IMR-90 (cell line): ENCODE measurements at regions not wholly inside any gene's neighbourhood (a gene's known extent, or its start where the extent isn't known, plus 50 kb on each side); places are given as distances from the start of the nearest gene placed in this dataset.

Source experiments
- ATAC-seq: fragments of 200-7000 bp; cut with Tn5 transposase; 2 replicates; pipeline ENCODE4 v1.9.1; 2020; ENCODE audit warnings: low read depth, mild to moderate bottlenecking, moderate library complexity
- BruUV-seq: library from RNA; stranded (reverse); fragments of 400-500 nt; replicated peaks from 2 replicates; lab custom pipeline; 2021; lab: Mats Ljungman, UMichigan
- CTCF ChIA-PET: fragments of 300-600 bp; formaldehyde crosslinking; extraction: SDS; loops from one replicate; lab custom pipeline; 2021; ENCODE audit warnings: antibody characterized with exemption; lab: Yijun Ruan, JAX
- POLR2A ChIA-PET: fragments of 300-600 bp; sonication (Branson Sonifier 250); formaldehyde crosslinking; loops from one replicate; lab custom pipeline; 2022; ENCODE audit warnings: antibody characterized with exemption; ENCODE audit not compliant: unreplicated experiment; lab: Charles Lee
- DNase-seq: peaks from one replicate; pipeline ENCODE4 v3.0.0; 2013
- H2AFZ ChIP-seq: replicated peaks from 2 replicates; pipeline ENCODE3; 2013; ENCODE audit warnings: low read length, mild to moderate bottlenecking; ENCODE audit not compliant: poor library complexity
- H2AK5ac ChIP-seq: 2 replicates; pipeline ENCODE4 v1.6.1; 2013; ENCODE audit warnings: low read depth, low read length, inconsistent platforms
- H2AK9ac ChIP-seq: replicated peaks from 2 replicates; pipeline ENCODE3; 2013; ENCODE audit warnings: mild to moderate bottlenecking, low read depth, low read length, moderate library complexity; ENCODE audit not compliant: poor library complexity
- H2BK120ac ChIP-seq: 2 replicates; pipeline ENCODE4 v1.6.1; 2013; ENCODE audit warnings: low read depth, low read length, inconsistent platforms
- H2BK15ac ChIP-seq: 3 replicates; pipeline ENCODE4 v1.6.1; 2013; ENCODE audit warnings: low read depth, low read length, inconsistent platforms
- H2BK20ac ChIP-seq: 2 replicates; pipeline ENCODE4 v1.6.1; 2013; ENCODE audit warnings: low read depth, mild to moderate bottlenecking, inconsistent platforms, low read length, moderate library complexity
- H2BK5ac ChIP-seq: 2 replicates; pipeline ENCODE4 v1.6.1; 2013; ENCODE audit warnings: mild to moderate bottlenecking, low read depth, low read length, inconsistent platforms; ENCODE audit not compliant: poor library complexity, severe bottlenecking
- H3K14ac ChIP-seq: replicated peaks from 2 replicates; pipeline ENCODE4 v1.6.1; 2013; ENCODE audit warnings: low read depth, low read length, inconsistent platforms
- H3K18ac ChIP-seq: 2 replicates; pipeline ENCODE4 v1.6.1; 2013; ENCODE audit warnings: low read depth, low read length, control low read depth
- H3K23ac ChIP-seq: 2 replicates; pipeline ENCODE4 v1.6.1; 2013; ENCODE audit warnings: low read depth, low read length, inconsistent platforms
- H3K27ac ChIP-seq: 2 replicates; pipeline ENCODE4 v1.5.1; 2013; ENCODE audit warnings: mild to moderate bottlenecking, control low read depth, low read length; ENCODE audit not compliant: insufficient read depth
- H3K27me3 ChIP-seq: 2 replicates; pipeline ENCODE4 v1.6.1; 2013; ENCODE audit warnings: low read length; ENCODE audit not compliant: control insufficient read depth, insufficient read depth
- H3K36me3 ChIP-seq: 2 replicates; pipeline ENCODE4 v1.6.1; 2013; ENCODE audit warnings: low read length, mixed read lengths; ENCODE audit not compliant: control insufficient read depth, insufficient read depth
- H3K4ac ChIP-seq: 2 replicates; pipeline ENCODE4 v1.6.1; 2013; ENCODE audit warnings: low read depth, low read length, inconsistent platforms
- H3K4me1 ChIP-seq: 2 replicates; pipeline ENCODE4 v1.6.1; 2013; ENCODE audit warnings: low read length, mixed read lengths; ENCODE audit not compliant: control insufficient read depth, insufficient read depth
- H3K4me2 ChIP-seq: 2 replicates; pipeline ENCODE4 v1.6.1; 2013; ENCODE audit warnings: low read depth, mild to moderate bottlenecking, control low read depth, low read length, moderate library complexity
- H3K4me3 ChIP-seq: 2 replicates; pipeline ENCODE4 v1.5.1; 2013; ENCODE audit warnings: low read depth, mild to moderate bottlenecking, control low read depth, low read length, moderate library complexity; ENCODE audit not compliant: insufficient read depth
- H3K56ac ChIP-seq: 2 replicates; pipeline ENCODE4 v1.6.1; 2013; ENCODE audit warnings: low read length, inconsistent platforms; ENCODE audit not compliant: insufficient read depth; ENCODE audit errors: extremely low read depth
- H3K79me1 ChIP-seq, 2 experiments: 2 replicates each; pipeline ENCODE4 v1.6.1; 2013; ENCODE audit warnings: low read length in 2 of 2, inconsistent platforms in 1 of 2, low read depth in 1 of 2
- H3K9ac ChIP-seq: 2 replicates; pipeline ENCODE4 v1.6.1; 2013; ENCODE audit warnings: low read depth, low read length, control low read depth
- H3K9me1 ChIP-seq: 2 replicates; pipeline ENCODE4 v1.6.1; 2013; ENCODE audit warnings: low read length, inconsistent platforms; ENCODE audit not compliant: insufficient read depth
- H3K9me3 ChIP-seq: 2 replicates; pipeline ENCODE4 v1.6.1; 2013; ENCODE audit warnings: low read length; ENCODE audit not compliant: control insufficient read depth, insufficient read depth
- H4K20me1 ChIP-seq: 2 replicates; pipeline ENCODE4 v1.6.1; 2013; ENCODE audit warnings: low read length, inconsistent platforms; ENCODE audit not compliant: insufficient read depth
- H4K5ac ChIP-seq: 2 replicates; pipeline ENCODE4 v1.6.1; 2013; ENCODE audit warnings: mild to moderate bottlenecking, low read depth, low read length, control low read depth
- H4K8ac ChIP-seq, 2 experiments: 2 replicates each; pipeline ENCODE4 v1.6.1; 2013; ENCODE audit warnings: low read depth in 2 of 2, low read length in 2 of 2, control low read depth in 1 of 2, inconsistent platforms in 1 of 2
- H4K91ac ChIP-seq: 2 replicates; pipeline ENCODE4 v1.6.1; 2013; ENCODE audit warnings: low read depth, low read length, inconsistent platforms; ENCODE audit not compliant: insufficient read depth
- CEBPB ChIP-seq: IDR thresholded peaks from 2 replicates; pipeline ENCODE4 v1.6.1; 2012; ENCODE audit warnings: low read depth, low read length, improper control_type of control experiment
- CHD1 ChIP-seq: IDR thresholded peaks from 2 replicates; pipeline ENCODE4 v1.6.1; 2012; ENCODE audit warnings: low read depth, low read length, improper control_type of control experiment
- CTCF ChIP-seq: conservative IDR thresholded peaks from 2 replicates; pipeline ENCODE4 v1.5.1; 2012; ENCODE audit warnings: mild to moderate bottlenecking, low read depth, low read length, improper control_type of control experiment
- MXI1 ChIP-seq: IDR thresholded peaks from 2 replicates; pipeline ENCODE4 v1.6.1; 2012; ENCODE audit warnings: low read depth, mild to moderate bottlenecking, low read length, moderate library complexity, borderline replicate concordance
- NFE2L2 ChIP-seq: fragments of 150-350 bp; IDR thresholded peaks from 2 replicates; pipeline ENCODE4 v1.6.1; 2016; ENCODE audit warnings: low read depth, mild to moderate bottlenecking, low read length
- RAD21 ChIP-seq: IDR thresholded peaks from 2 replicates; pipeline ENCODE4 v1.6.1; 2012; ENCODE audit warnings: low read length, improper control_type of control experiment
- RCOR1 ChIP-seq: IDR thresholded peaks from 2 replicates; pipeline ENCODE4 v1.6.1; 2012; ENCODE audit warnings: mild to moderate bottlenecking, low read length, improper control_type of control experiment; ENCODE audit not compliant: insufficient replicate concordance
- USF2 ChIP-seq: fragments of 150-350 bp; IDR thresholded peaks from 2 replicates; pipeline ENCODE4 v1.6.1; 2017; ENCODE audit warnings: mild to moderate bottlenecking, antibody characterized with exemption, low read length, low read depth
- WGBS, 2 experiments: methylation state at CpG; one replicate each; pipeline versions ENCODE4 v1.1.5 to v1.1.7; 2013; ENCODE audit warnings: missing lambda C conversion rate in 2 of 2; ENCODE audit not compliant: insufficient read length in 1 of 2; ENCODE audit errors: extremely low coverage in 2 of 2; 5-methylcytosine and 5-hydroxymethylcytosine counted together
- dilution Hi-C: fragments of 300-500 bp; cut with HindIII; formaldehyde crosslinking; loops from one replicate; pipeline ENCODE4 v1.14.3; 2018; ENCODE audit warnings: low sequenced_read_pairs; ENCODE audit not compliant: unreplicated experiment
- in situ Hi-C: fragments of 300-500 bp; cut with MboI; formaldehyde crosslinking; loops from 3 replicates; pipeline ENCODE4 v1.14.3; 2019; ENCODE audit warnings: low sequenced_read_pairs, inconsistent platforms, mixed read lengths
- intact Hi-C: fragments of 100-400 bp; cut with micrococcal nuclease; formaldehyde crosslinking; loops from 2 replicates; pipeline ENCODE4 v1.10.0; 2022

GRCh38 chr9:99425923-99426842 lies 204.1 kb downstream of the SEC61B start:
- dilution Hi-C loops = no loop called here
- CTCF ChIA-PET = no interaction called here
- 22% methylated on average over 1 of the region's 1 CpG; no CpG with 5 or more reads in 1 of the 2 experiments for WGBS, 2 experiments

More at GRCh38 chr9:99425923-99426842, 204.1 kb downstream of the SEC61B start:
- Histone ChIP-seq H2AK9ac (no peak overlapping the region), H3K4me1 (peaks cover 2% of the 10 kb centered on the region; the same call in 1 of the 2 replicates), H3K9me1 (peaks cover 2% of the 10 kb centered on the region; the same call in 1 of the 2 replicates), H2BK20ac (no peak overlapping the region), H2AK5ac (no peak overlapping the region), H2BK15ac (no peak overlapping the region), H2BK120ac (no peak overlapping the region; the same call in 1 of the 2 replicates), H3K18ac (no peak overlapping the region), H3K4me3 (no peak overlapping the region), H3K79me1 (no peaks in the 10 kb centered on the region), H3K23ac (no peak overlapping the region), H3K9ac (no peak overlapping the region), H3K27ac (no peak overlapping the region), H3K4ac (no peak overlapping the region), H3K9me3 (no peaks in the 10 kb centered on the region), H4K91ac (no peak overlapping the region), H4K8ac (no peak overlapping the region), H2BK5ac (no peak overlapping the region), H4K20me1 (no peaks in the 10 kb centered on the region), H4K5ac (no peak overlapping the region), H3K36me3 (no peaks in the 10 kb centered on the region), H3K27me3 (no peaks in the 10 kb centered on the region), H3K4me2 (no peak overlapping the region), H3K14ac (no peak overlapping the region), H3K56ac (no peak overlapping the region), H2AFZ (no peak overlapping the region)
- intact Hi-C loops = no loop called here
- POLR2A ChIA-PET = no interaction called here
- no peak for ATAC-seq
- TF ChIP-seq CEBPB (no peak), MXI1 (no peak), RCOR1 (no peak), CHD1 (no peak), RAD21 (no peak), USF2 (no peak), CTCF (no peak), NFE2L2 (no peak)
- in situ Hi-C loops = no loop called here
- BruUV-seq = no TSS peak
- DNase-seq = no peak
